Central memory CD8-positive, alpha-beta T cell (primary cell): ENCODE measurements at regions not wholly inside any gene's neighbourhood (a gene's known extent, or its start where the extent isn't known, plus 50 kb on each side); places are given as distances from the start of the nearest gene placed in this dataset.

ENCODE experiments used
- ATAC-seq: fragments of 150-1000 bp; cut with Tn5 transposase; replicated peaks from 2 replicates; pipeline ENCODE4 v1.10.0; 2022; ENCODE audit warnings: mild to moderate bottlenecking, moderate FRiP score, moderate number of reproducible peaks; ENCODE audit not compliant: poor library complexity, severe bottlenecking; ENCODE audit errors: extremely low read depth
- DNase-seq, 2 donors: peaks; one replicate each; pipeline ENCODE4 v3.0.0; 2021; ENCODE audit warnings: low spot score in 2 of 2
- H3K27ac Mint-ChIP-seq: one replicate; pipeline ENCODE4 v1.8.0; 2022; ENCODE audit warnings: low read depth, mild to moderate bottlenecking, moderate library complexity, mixed read lengths
- H3K27me3 Mint-ChIP-seq: one replicate; pipeline ENCODE4 v1.8.0; 2022; ENCODE audit warnings: mixed read lengths
- H3K36me3 Mint-ChIP-seq: one replicate; pipeline ENCODE4 v1.8.0; 2022; ENCODE audit warnings: mild to moderate bottlenecking, moderate library complexity, mixed read lengths; ENCODE audit not compliant: insufficient read depth
- H3K4me1 Mint-ChIP-seq: one replicate; pipeline ENCODE4 v1.8.0; 2022; ENCODE audit warnings: mixed read lengths
- H3K4me3 Mint-ChIP-seq: one replicate; pipeline ENCODE4 v1.8.0; 2022; ENCODE audit warnings: mild to moderate bottlenecking, moderate library complexity, mixed read lengths
- H3K9me3 Mint-ChIP-seq: one replicate; pipeline ENCODE4 v1.8.0; 2022; ENCODE audit warnings: mixed read lengths

DNA sequence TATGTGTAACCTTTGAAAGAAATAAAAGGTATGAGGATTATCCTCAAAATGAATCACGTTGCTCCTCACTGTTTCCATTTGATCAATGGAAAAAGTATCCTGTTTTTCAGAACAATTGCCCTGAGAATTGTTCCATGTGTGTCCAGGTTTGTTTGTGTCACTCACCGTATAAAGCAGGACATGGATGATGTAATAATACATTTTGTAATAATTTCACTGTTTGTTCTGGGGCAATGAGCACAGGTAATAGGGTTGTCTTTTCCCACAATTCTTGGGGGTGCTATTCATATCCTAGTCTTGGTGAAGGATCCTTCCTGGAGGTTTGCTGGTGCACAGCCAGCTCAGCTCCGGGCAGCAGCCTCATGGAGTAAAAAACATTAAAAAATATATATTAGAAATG, 510.8 kb upstream of the MCTP2 start:
- Mint-ChIP-seq H3K4me1 (no peaks in the 10 kb centered on the region), H3K9me3 (no peaks in the 10 kb centered on the region)

DNA sequence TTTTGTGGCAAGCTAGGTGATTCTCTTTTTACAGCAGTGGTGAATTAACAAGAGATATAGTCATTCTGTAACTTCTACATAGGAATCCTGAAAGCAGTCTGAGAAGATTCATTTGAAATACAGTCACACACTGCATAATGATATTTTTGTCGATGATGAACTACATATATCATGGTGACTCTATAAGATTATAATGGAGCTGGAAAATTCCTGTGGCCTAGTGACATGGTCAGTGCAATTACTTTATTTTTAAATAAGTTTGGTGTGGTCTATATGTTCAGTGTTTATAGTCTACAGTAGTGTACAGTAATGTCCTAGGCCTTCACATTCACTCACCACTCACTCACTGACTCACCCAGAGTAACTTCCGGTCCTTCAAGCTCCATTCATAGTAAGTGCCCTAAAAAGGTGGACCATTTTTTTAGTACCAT, 511.4 kb upstream of the MCTP2 start:
- no peak for DNase-seq

More for the DNA sequence above, 510.8 kb upstream of the MCTP2 start:
- Mint-ChIP-seq H3K27me3 (peaks cover 2% of the 10 kb centered on the region), H3K27ac (no peak overlapping the region), H3K4me3 (no peak overlapping the region), H3K36me3 (no peaks in the 10 kb centered on the region)
- no peak for ATAC-seq
- DNase-seq = no peak

DNA sequence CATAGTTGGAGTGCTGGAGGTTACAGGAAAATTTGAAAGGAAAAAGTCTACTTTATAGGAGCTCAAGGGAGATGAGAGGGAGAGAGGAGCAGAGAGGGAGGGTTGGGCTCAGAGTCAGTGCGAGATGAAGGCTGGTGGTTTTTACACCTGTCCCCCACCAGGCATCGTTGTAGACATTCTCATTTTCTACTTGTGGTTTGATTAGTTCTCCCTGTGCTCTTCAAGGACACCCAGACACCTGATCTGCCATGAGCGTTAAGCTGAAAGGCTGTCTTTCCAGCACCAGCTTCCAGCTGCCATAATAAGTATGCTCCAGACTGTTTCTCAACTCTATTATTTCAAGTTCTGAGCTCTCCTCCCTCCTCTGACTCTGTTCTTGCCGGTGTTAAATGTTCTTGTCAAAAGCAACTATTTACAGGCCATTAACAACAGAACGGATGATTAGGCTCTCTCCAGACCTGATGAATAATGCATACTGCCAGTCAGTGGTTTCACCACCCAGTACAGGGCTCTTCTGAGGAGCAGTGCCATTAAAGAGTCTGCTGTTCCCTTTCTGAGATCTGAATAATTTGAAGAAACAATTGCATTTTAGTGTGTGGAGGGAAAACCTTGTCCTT, 514.6 kb upstream of the MCTP2 start:
- Mint-ChIP-seq H3K4me3 (no peak overlapping the region), H3K27me3 (peaks cover 24% of the 10 kb centered on the region), H3K27ac (no peak overlapping the region), H3K4me1 (no peaks in the 10 kb centered on the region), H3K9me3 (no peaks in the 10 kb centered on the region), H3K36me3 (no peaks in the 10 kb centered on the region)
- no peak for ATAC-seq
- no peak for DNase-seq

More for the DNA sequence above, 511.4 kb upstream of the MCTP2 start:
- no peak overlapping the region for H3K4me3 Mint-ChIP-seq
- H3K9me3 Mint-ChIP-seq = no peaks in the 10 kb centered on the region
- no peak overlapping the region for H3K27ac Mint-ChIP-seq
- ATAC-seq = no peak
- no peaks in the 10 kb centered on the region for H3K4me1 Mint-ChIP-seq
- no peaks in the 10 kb centered on the region for H3K36me3 Mint-ChIP-seq
- H3K27me3 Mint-ChIP-seq = peaks cover 9% of the 10 kb centered on the region

DNA sequence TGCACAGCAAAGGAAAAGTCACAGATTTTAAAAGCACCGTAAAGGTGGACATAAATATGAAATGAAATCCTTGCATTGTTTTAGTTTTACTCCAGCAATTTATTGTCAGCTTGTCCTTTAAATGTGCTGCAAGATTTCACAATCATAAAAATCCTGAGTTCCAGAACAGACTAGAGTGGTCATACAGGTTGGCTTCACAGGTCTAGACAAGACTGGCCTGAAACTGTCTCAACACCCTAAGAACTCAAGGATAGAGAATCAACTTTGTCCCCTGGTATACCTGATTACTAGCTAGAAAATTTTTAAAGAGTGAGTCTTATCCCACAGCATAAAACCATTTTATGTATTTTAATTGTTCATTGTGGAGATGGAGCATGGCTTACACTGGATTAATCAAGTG, 521.7 kb upstream of the MCTP2 start:
- H3K9me3 Mint-ChIP-seq = no peaks in the 10 kb centered on the region
- H3K27me3 Mint-ChIP-seq = peaks cover 14% of the 10 kb centered on the region
- no peaks in the 10 kb centered on the region for H3K4me1 Mint-ChIP-seq
- no peak for ATAC-seq
- no peak overlapping the region for H3K27ac Mint-ChIP-seq
- no peak overlapping the region for H3K4me3 Mint-ChIP-seq
- DNase-seq = no peak
- no peaks in the 10 kb centered on the region for H3K36me3 Mint-ChIP-seq

DNA sequence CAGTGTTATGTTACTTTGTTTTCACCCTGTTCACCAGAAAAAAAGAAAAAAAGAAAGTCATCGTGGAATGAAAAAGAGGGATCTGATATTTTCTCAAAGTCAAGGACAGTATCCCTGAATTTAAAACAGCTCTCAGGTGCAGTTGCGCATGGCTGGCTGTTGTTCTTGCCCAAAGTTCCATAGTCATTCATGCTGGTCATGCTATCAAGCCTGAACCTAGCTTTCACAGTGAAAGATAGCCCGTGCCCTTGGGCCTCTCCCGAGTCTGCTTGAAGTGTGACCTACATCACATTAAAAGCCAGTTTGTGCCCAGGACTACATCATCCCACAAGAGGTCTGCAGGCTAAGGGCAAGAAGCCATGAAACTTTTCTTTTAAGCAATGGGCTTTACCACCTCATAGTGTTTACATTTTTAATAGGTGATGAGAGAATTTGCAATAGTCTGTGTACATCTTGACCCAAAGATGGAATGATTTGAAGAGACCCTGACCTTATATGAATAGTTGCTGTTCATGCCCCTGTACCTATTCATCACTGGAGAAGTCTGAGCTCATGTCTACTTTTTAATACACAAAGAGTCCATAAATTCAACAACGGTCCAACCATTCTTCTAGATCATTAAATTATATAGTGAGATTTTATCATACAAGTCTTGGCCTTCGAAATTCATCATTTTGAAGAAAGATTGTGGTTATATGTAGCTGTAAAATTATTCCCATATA, 522.5 kb upstream of the MCTP2 start:
- H3K27me3 Mint-ChIP-seq = peaks cover 18% of the 10 kb centered on the region
- H3K36me3 Mint-ChIP-seq = no peaks in the 10 kb centered on the region
- no peak for ATAC-seq
- no peak for DNase-seq
- H3K4me3 Mint-ChIP-seq = no peak overlapping the region
- H3K27ac Mint-ChIP-seq = no peak overlapping the region
- H3K9me3 Mint-ChIP-seq = no peaks in the 10 kb centered on the region
- no peaks in the 10 kb centered on the region for H3K4me1 Mint-ChIP-seq

DNA sequence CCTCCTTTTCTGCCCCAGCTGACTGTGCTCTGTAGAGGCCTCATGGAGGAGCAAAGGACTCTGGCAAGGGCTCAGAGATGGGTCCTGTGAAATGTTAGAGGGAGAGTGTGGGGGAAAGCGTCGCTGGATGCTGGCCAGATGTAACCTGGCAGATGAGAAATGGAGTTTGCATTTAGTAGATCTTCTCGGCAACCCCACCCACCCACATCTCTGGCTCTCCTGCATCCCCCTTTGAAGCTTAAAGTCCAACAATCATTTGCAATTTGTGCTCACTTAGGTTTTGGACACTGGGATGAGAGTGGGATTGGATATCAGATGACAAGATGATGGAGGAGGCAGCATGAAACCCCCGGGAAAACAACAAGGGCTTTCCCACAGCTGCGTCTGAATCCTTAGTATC, 523.6 kb upstream of the MCTP2 start:
- DNase-seq (no peak), ATAC-seq (no peak)
- peaks cover 18% of the 10 kb centered on the region for H3K27me3 Mint-ChIP-seq
- H3K9me3 Mint-ChIP-seq = no peaks in the 10 kb centered on the region
- no peaks in the 10 kb centered on the region for H3K4me1 Mint-ChIP-seq
- H3K4me3 Mint-ChIP-seq = no peak overlapping the region
- H3K36me3 Mint-ChIP-seq = no peaks in the 10 kb centered on the region
- no peak overlapping the region for H3K27ac Mint-ChIP-seq

DNA sequence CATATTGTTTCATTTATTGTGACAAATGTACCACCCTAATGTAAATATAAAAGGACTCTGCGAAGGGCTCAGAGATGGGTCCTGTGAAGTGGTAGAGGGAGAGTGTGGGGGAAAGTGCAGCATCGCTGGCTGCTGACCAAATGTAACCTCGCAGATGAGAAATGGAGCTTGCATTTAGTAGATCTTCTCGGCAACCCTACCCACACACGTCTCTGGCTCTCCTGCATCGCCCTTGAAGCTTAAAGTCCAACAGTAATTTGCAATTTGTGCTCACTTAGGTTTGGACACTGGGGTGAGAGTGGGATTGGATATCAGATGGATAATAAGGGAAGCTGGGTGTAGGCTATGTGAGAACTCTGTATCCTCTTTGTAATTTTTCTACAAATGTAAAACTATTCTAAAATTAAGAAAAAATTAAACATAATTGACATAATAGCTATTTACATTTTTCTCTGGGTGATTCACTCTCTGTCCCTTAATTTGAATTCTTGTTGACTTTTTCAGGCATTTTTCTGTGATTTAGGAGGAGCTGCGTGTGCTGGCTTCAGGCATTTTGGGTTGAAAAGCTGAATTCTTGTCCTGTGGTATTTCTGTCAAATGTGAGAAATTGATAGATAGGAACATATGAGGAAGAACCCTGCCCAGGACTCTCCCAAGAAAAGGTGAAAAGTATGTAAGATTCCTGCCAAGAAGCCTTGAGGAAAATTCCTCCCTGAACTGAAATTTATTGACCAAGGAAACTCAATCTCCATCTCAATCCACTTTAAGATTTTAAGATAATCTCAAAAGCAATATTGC, 524.7 kb upstream of the MCTP2 start:
- ATAC-seq (no peak), DNase-seq (no peak)
- Mint-ChIP-seq H3K27ac (no peak overlapping the region), H3K9me3 (no peaks in the 10 kb centered on the region), H3K4me1 (no peaks in the 10 kb centered on the region), H3K27me3 (peaks cover 18% of the 10 kb centered on the region), H3K36me3 (no peaks in the 10 kb centered on the region), H3K4me3 (no peak overlapping the region)

DNA sequence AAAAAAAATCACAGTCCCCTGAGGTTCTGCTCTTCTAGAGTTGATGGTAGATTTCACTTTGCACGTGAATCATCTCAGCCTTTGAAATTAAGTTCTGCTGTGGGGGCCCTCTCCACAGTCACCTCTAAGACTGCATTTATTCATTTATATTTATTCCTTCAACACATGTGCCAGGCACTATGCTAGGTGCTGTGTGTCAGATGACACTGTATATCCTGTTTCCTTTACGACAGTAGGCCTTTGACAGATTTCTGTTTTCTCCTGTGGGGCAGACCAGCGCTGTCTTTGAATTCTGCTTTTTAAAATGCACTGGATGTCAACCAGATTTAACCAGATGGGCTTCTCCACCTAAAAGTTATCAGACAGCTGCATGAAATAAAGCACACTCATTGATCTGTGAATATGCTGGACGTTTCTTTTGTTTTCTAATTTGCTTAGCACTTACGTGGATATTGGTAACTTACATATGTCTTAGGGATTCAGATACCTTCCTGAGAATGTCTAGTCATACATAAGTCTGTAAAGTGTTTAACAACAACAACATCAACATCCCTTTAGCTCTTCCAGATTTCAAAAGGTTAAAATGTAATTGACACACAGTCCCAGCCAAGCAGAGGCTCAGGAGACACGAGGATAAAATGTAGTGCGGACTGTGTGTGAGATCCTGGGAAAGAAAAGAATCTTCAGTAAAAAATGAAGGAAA, 525.5 kb upstream of the MCTP2 start:
- H3K27me3 Mint-ChIP-seq = peaks cover 18% of the 10 kb centered on the region
- no peak overlapping the region for H3K27ac Mint-ChIP-seq
- no peak overlapping the region for H3K4me3 Mint-ChIP-seq
- ATAC-seq (no peak), DNase-seq (no peak)
- H3K4me1 Mint-ChIP-seq = no peaks in the 10 kb centered on the region
- no peaks in the 10 kb centered on the region for H3K36me3 Mint-ChIP-seq
- no peaks in the 10 kb centered on the region for H3K9me3 Mint-ChIP-seq

DNA sequence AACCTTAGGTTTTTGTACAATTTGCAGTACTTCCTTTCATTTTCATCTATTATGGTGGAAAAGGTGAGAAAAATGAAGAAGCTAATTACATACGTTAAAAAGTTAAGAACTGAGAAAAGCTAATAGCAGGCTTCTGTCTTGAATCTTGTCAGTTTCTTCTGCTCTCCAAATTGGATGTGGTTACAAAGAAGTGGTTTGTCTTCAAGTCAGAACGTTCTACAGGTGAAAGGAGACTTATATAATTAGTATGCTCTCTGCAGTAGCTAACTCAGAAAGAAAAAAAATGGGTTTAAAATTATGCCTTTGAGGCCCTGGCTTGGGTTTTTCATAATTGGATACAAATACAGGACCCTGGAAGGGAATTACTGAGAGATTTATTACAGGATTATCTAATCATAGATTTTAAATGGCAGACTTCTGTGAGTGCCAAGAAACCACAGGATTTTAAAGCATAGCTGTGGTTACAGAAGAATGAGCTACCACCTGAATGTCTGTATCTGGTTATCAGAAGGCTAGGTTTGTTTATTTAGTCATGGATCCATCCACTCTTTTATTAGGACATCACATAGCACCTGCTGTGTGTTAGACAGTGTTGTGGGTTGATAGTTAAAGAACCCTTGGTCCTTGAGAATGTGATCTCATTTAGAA, 528.1 kb upstream of the MCTP2 start:
- ATAC-seq = no peak
- Mint-ChIP-seq H3K4me3 (no peak overlapping the region), H3K36me3 (no peaks in the 10 kb centered on the region), H3K27me3 (peaks cover 18% of the 10 kb centered on the region), H3K4me1 (no peaks in the 10 kb centered on the region), H3K27ac (no peak overlapping the region), H3K9me3 (no peaks in the 10 kb centered on the region)
- DNase-seq = no peak

DNA sequence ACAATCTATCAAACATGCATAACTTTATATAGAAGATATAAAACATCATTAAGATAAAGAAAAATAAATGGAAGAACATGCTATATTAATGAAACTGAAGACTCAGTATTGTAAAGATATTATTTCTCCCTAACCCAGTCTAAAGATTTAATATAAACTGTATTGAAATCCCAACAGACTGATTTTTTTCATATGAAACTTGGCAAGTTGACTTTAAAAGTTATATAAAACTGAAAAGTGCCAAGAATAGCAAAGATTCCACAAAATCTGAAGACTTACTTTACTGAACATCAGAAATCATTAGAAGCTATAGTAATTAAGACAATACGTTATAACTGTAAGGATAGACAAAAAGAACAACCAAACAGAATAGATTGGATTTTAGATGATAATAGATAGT, 531.3 kb upstream of the MCTP2 start:
- no peak overlapping the region for H3K4me3 Mint-ChIP-seq
- H3K27ac Mint-ChIP-seq = no peak overlapping the region
- H3K9me3 Mint-ChIP-seq = peaks cover 8% of the 10 kb centered on the region
- no peaks in the 10 kb centered on the region for H3K4me1 Mint-ChIP-seq
- no peak for DNase-seq
- no peaks in the 10 kb centered on the region for H3K36me3 Mint-ChIP-seq
- peaks cover 40% of the 10 kb centered on the region for H3K27me3 Mint-ChIP-seq
- no peak for ATAC-seq

DNA sequence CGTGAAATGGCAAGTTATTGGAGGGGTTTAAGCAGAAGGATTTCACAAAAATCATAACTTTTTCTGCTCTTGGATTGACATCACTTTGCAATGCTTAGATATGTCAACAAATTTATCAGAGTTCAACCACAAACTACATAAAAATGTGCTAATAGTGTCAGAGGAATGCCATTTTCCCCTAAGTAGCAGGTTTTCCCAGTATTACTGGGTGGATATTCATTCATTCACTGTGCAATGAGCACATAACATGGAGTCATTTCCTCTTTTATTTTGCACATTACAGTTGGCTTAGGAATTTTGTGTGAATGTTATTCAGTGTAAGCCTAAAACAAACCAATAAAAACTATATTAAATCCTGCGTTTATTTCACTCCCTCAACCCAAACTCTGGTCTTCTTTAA, 537.3 kb upstream of the MCTP2 start:
- no peaks in the 10 kb centered on the region for H3K4me1 Mint-ChIP-seq

DNA sequence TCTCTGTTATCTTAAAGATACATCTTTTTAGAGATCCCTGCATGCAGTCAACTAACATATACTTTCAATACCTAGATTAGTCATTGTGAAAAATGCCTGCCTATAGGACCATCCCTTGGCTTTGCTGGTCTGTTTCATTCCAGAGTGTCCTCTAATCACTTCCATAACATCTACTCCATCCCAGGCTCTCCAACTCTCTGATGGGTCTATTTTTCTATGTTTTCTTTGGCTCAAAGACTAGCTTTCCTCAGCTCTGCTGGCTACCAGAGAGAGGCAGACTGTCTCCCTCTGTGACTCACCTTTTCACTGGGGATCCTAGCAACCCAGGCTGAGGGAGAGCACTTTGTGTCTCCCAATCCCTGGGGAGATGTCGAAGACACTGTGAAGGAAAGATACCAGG, 547.7 kb upstream of the MCTP2 start:
- ATAC-seq = no peak
- Mint-ChIP-seq H3K27me3 (peaks cover 13% of the 10 kb centered on the region), H3K4me3 (no peak overlapping the region), H3K9me3 (peaks cover 21% of the 10 kb centered on the region), H3K4me1 (no peaks in the 10 kb centered on the region), H3K36me3 (no peaks in the 10 kb centered on the region), H3K27ac (no peak overlapping the region)
- DNase-seq = no peak

More for the DNA sequence above, 537.3 kb upstream of the MCTP2 start:
- Mint-ChIP-seq H3K9me3 (peaks cover 8% of the 10 kb centered on the region), H3K27me3 (peaks cover 38% of the 10 kb centered on the region), H3K4me3 (no peak overlapping the region), H3K27ac (no peak overlapping the region), H3K36me3 (no peaks in the 10 kb centered on the region)
- DNase-seq (no peak), ATAC-seq (no peak)
